DOHH2 (cell line): ENCODE measurements at regions not wholly inside any gene's neighbourhood (a gene's known extent, or its start where the extent isn't known, plus 50 kb on each side); places are given as distances from the start of the nearest gene placed in this dataset.

Experiments used
- H3F3A ChIP-seq: fragments of 200-600 bp; sonication (generic), shearing (Covaris generic); 2 replicates; pipeline ENCODE4 v1.6.0; 2016; ENCODE audit warnings: antibody characterized with exemption, mild to moderate bottlenecking; ENCODE audit not compliant: control insufficient read depth, insufficient read depth
- H3K27ac ChIP-seq: fragments of 200-600 bp; sonication (generic); 2 replicates; pipeline ENCODE4 v1.5.1; 2014; ENCODE audit warnings: low read depth, mild to moderate bottlenecking, low read length, moderate library complexity
- H3K27me3 ChIP-seq: fragments of 200-600 bp; sonication (generic); 2 replicates; pipeline ENCODE4 v1.6.1; 2014; ENCODE audit warnings: mild to moderate bottlenecking, low read length, mixed read lengths; ENCODE audit not compliant: control insufficient read depth
- H3K36me3 ChIP-seq: fragments of 200-600 bp; sonication (generic); 2 replicates; pipeline ENCODE4 v1.6.1; 2014; ENCODE audit warnings: mild to moderate bottlenecking, low read length, moderate library complexity, mixed read lengths; ENCODE audit not compliant: control insufficient read depth
- H3K4me1 ChIP-seq: fragments of 200-600 bp; sonication (generic); 2 replicates; pipeline ENCODE4 v1.6.1; 2014; ENCODE audit warnings: mild to moderate bottlenecking, low read length, mixed read lengths; ENCODE audit not compliant: control insufficient read depth
- H3K4me2 ChIP-seq: fragments of 200-600 bp; sonication (generic); 2 replicates; pipeline ENCODE4 v1.6.0; 2014; ENCODE audit warnings: mild to moderate bottlenecking, low read length, moderate library complexity
- H3K4me3 ChIP-seq: fragments of 200-600 bp; sonication (generic); 2 replicates; pipeline ENCODE4 v1.5.1; 2014; ENCODE audit warnings: mild to moderate bottlenecking, low read length, mixed read lengths
- H3K79me2 ChIP-seq: fragments of 200-600 bp; sonication (generic); 2 replicates; pipeline ENCODE4 v1.6.1; 2014; ENCODE audit warnings: mild to moderate bottlenecking, low read length, mixed read lengths; ENCODE audit not compliant: control insufficient read depth
- H3K9me2 ChIP-seq: fragments of 200-600 bp; sonication (generic); replicated peaks from 2 replicates; pipeline ENCODE4 v1.6.1; 2014; ENCODE audit warnings: mild to moderate bottlenecking, low read length, mixed read lengths; ENCODE audit not compliant: control insufficient read depth
- H3K9me3 ChIP-seq: fragments of 200-600 bp; sonication (generic); 2 replicates; pipeline ENCODE4 v1.6.1; 2014; ENCODE audit warnings: antibody characterized with exemption, low read length, mixed read lengths; ENCODE audit not compliant: control insufficient read depth, insufficient read depth
- H4K20me1 ChIP-seq: fragments of 200-600 bp; sonication (generic); 2 replicates; pipeline ENCODE4 v1.6.0; 2014; ENCODE audit warnings: low read depth, mild to moderate bottlenecking, antibody characterized with exemption, low read length, moderate library complexity; ENCODE audit not compliant: control insufficient read depth, insufficient read depth
- CTCF ChIP-seq: fragments of 200-600 bp; sonication (generic); IDR thresholded peaks from one replicate; pipeline ENCODE4 v1.5.1; 2014; ENCODE audit warnings: antibody characterized with exemption, mild to moderate bottlenecking, low read depth, low read length; ENCODE audit not compliant: poor library complexity, severe bottlenecking
- EZH2phosphoT487 ChIP-seq: fragments of 200-600 bp; sonication (generic); IDR thresholded peaks from 2 replicates; pipeline ENCODE4 v1.6.1; 2017; ENCODE audit warnings: borderline replicate concordance, mild to moderate bottlenecking, antibody characterized with exemption, low read length, moderate library complexity, mixed read lengths

DNA sequence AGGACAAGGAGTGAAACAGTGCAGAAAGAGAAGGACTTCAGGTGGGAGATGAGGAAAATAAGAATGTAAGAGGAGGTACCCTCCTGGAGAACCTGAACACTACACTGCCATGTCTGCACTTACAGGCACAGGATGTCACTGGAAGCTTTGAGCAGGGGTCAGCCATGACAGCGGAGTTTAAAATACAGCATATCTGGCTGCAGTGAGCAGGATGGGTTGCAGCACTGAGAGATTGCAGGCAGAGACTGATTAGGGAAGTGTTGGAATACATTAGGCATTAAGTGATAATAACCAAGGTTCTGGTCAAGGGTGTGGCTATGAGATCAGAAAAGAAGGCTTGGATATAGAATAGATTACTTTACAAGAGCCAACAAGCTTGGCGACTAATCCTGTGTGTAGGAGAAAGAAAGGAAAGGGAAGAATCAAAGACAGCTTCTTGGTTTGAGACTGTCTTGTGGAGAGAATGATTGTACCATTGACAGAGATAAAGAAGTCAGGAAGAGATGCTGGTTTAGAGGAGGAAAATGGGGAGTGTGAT lies 171.1 kb upstream of the RBMS1 start:
- no peaks in the 10 kb centered on the region for H4K20me1 ChIP-seq

DNA sequence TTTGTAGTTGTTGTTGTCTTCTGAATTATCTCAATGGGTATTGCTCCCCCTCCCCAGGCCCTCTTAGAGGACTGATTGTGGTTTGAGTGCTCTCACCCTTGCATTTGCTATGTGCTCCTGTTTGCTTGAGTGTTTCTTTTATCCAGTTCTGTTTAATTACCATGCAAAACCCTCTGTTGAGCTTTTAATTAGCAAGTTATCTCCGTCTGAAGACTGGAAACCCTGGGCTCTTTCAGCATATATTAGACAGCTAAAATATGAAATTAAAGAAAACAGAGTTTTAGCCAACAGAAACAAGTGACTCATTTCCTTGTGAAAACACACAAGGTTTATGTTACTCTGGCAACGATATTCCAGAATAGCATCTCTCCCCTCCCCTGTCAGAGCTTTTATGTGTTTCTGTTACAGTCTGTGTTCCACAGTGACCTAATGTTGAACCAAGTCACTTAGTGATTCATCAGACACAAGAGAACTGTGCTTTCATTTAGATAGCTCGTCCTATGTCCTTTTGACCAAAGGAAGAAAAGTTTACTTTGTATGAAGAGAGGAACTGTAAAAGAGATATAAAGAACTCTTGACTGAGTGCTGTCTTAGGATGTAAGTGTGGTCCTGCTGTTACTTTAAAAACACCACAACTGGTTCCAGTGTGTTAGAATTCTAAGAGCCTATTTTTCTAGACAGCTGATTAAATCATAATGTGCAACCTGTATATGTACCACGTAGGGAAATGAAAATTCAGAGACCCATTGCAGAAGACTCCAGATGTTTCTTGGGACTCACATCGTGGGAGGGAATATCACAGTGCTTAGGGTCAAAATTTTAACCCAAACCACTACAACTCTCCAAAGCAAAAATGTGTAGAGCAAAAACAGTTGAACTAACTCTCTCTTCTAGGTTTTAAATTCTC lies 172.8 kb upstream of the RBMS1 start:
- H3K4me2 ChIP-seq, result no peak overlapping the region
- no peaks in the 10 kb centered on the region for H3K9me2 ChIP-seq
- no peaks in the 10 kb centered on the region for H3K36me3 ChIP-seq
- H3K4me3 ChIP-seq, result no peak overlapping the region
- H3F3A ChIP-seq, result no peaks in the 10 kb centered on the region
- no peaks in the 10 kb centered on the region for H3K79me2 ChIP-seq
- TF ChIP-seq CTCF (no peak), EZH2phosphoT487 (no peak)
- no peaks in the 10 kb centered on the region for H3K9me3 ChIP-seq
- H3K27ac ChIP-seq, result no peak overlapping the region
- no peaks in the 10 kb centered on the region for H3K4me1 ChIP-seq
- H4K20me1 ChIP-seq, result no peaks in the 10 kb centered on the region
- H3K27me3 ChIP-seq, result no peaks in the 10 kb centered on the region; the same call in 1 of the 2 replicates

More for the DNA sequence above, 171.1 kb upstream of the RBMS1 start:
- no peak overlapping the region for H3K4me2 ChIP-seq
- no peaks in the 10 kb centered on the region; the same call in 1 of the 2 replicates for H3K27me3 ChIP-seq
- no peak overlapping the region for H3K4me3 ChIP-seq
- H3K36me3 ChIP-seq, result no peaks in the 10 kb centered on the region
- H3K4me1 ChIP-seq, result no peaks in the 10 kb centered on the region
- H3K9me2 ChIP-seq, result no peaks in the 10 kb centered on the region
- TF ChIP-seq CTCF (no peak), EZH2phosphoT487 (no peak)
- no peak overlapping the region for H3K27ac ChIP-seq
- H3F3A ChIP-seq, result no peaks in the 10 kb centered on the region
- no peaks in the 10 kb centered on the region for H3K9me3 ChIP-seq
- H3K79me2 ChIP-seq, result no peaks in the 10 kb centered on the region

DNA sequence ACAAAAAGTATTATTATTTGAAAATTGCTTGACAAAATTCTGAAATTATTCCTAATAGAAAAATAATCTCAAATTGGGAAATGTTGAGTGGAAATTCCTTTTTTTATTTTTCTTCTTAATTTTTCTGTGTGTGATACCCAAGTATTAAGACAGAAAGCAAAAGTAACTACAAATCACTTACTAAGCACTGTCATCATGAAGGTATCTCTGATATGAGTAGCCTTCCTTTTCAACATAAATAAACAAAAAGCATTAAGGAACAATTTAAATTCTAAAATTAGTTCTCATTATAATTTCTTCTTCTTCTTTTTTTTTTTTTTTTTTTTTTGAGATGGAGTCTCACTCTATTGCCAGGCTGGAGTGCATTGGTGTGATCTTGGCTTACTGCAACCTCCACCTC lies 174.2 kb upstream of the RBMS1 start:
- Histone ChIP-seq H3K9me2 (no peaks in the 10 kb centered on the region), H3K4me2 (no peak overlapping the region), H3K4me1 (no peaks in the 10 kb centered on the region), H3K4me3 (no peak overlapping the region), H3K27me3 (no peaks in the 10 kb centered on the region; the same call in 1 of the 2 replicates), H3K9me3 (no peaks in the 10 kb centered on the region), H3F3A (no peaks in the 10 kb centered on the region), H4K20me1 (no peaks in the 10 kb centered on the region), H3K27ac (no peak overlapping the region), H3K36me3 (no peaks in the 10 kb centered on the region), H3K79me2 (no peaks in the 10 kb centered on the region)
- no peak for TF ChIP-seq CTCF
- TF ChIP-seq EZH2phosphoT487, result no peak
